ENCODE measurements at regions not wholly inside any gene's neighbourhood (a gene's known extent, or its start where the extent isn't known, plus 50 kb on each side); places are given as distances from the start of the nearest gene placed in this dataset.

DNA sequence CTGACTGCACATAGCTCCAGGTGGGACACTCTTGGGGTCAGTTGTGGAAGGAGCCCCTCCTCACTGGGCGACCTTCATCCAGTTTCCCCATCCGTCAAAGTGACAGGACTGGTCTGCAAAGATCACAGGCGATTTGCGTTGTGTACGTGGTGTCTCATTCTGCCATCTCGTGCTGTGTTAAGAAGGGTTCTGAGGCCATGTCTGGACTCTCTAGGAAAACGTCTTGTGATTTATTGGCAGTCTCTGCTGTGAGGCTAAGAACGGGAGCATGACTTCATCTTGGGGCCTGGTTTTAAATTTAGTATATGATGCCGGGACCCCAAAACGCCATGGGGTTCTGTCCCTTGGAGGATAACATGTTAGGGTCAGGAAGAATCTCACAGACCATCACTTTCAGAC, 65.2 kb upstream of the CIBAR2 start:
- no peak for FAIRE-seq
- Histone ChIP-seq H3K4me1 (ENCODE audit: control insufficient read depth, extremely low read depth, insufficient read depth, low read length) (peaks cover 25% of the 10 kb centered on the region), H3K27ac (ENCODE audit: control insufficient read depth, insufficient read depth, low read length) (no peak overlapping the region), H3K9me1 (ENCODE audit: control insufficient read depth, extremely low read depth, insufficient read depth, low read length) (no peaks in the 10 kb centered on the region), H2AFZ (ENCODE audit: control insufficient read depth, low read length) (no peak overlapping the region), H3K9me3 (ENCODE audit: control insufficient read depth, low read depth, low read length) (no peaks in the 10 kb centered on the region), H3K9ac (ENCODE audit: control insufficient read depth, extremely low read depth, insufficient read depth, low read length) (no peak overlapping the region), H4K20me1 (ENCODE audit: control insufficient read depth, extremely low read depth, insufficient read depth, low read length) (peaks cover 3% of the 10 kb centered on the region), H3K4me2 (ENCODE audit: control insufficient read depth, extremely low read depth, insufficient read depth, low read depth, low read length) (no peak overlapping the region), H3K27me3 (ENCODE audit: control insufficient read depth, extremely low read depth, insufficient read depth, low read length) (no peaks in the 10 kb centered on the region), H3K79me2 (ENCODE audit: control insufficient read depth, insufficient read depth, low read length) (peaks cover 3% of the 10 kb centered on the region), H3K4me3 (ENCODE audit: control insufficient read depth in 2 of 3, extremely low read depth in 1 of 3, insufficient read depth in 2 of 3, low read depth in 1 of 3, low read length in 3 of 3) (no peak overlapping the region), H3K36me3 (ENCODE audit: control insufficient read depth in 2 of 2, extremely low read depth in 1 of 2, insufficient read depth in 2 of 2, low read length in 2 of 2) (no peaks in the 10 kb centered on the region)
- dilution Hi-C loops (cut with MboI; ENCODE audit: extremely low pct_ligation_motif_present, low sequenced_read_pairs) = no loop called here
- no peak for DNase-seq (ENCODE audit: low read depth, low spot score)
- TF ChIP-seq CTCF (optimal IDR thresholded peaks at IDR 0.05 in 1 of 3, IDR thresholded peaks at IDR 0.05 in 1 of 3, conservative IDR thresholded peaks at IDR 0.05 in 1 of 3; ENCODE audit: extremely low read depth in 1 of 3, insufficient read depth in 2 of 3, low read length in 3 of 3) (no peak), EZH2 (IDR thresholded peaks at IDR 0.05; ENCODE audit: low read length) (no peak)

- peaks cover 5% of the 10 kb centered on the region for H3K79me2 ChIP-seq (ENCODE audit: control insufficient read depth, insufficient read depth, low read length)
- H3K4me3 ChIP-seq (ENCODE audit: control insufficient read depth in 2 of 3, extremely low read depth in 1 of 3, insufficient read depth in 2 of 3, low read depth in 1 of 3, low read length in 3 of 3) = no peak overlapping the region
- no peaks in the 10 kb centered on the region for H3K27me3 ChIP-seq (ENCODE audit: control insufficient read depth, extremely low read depth, insufficient read depth, low read length)
- H2AFZ ChIP-seq (ENCODE audit: control insufficient read depth, low read length) = no peak overlapping the region
- TF ChIP-seq CTCF (optimal IDR thresholded peaks at IDR 0.05 in 1 of 3, IDR thresholded peaks at IDR 0.05 in 1 of 3, conservative IDR thresholded peaks at IDR 0.05 in 1 of 3; ENCODE audit: extremely low read depth in 1 of 3, insufficient read depth in 2 of 3, low read length in 3 of 3) (no peak), EZH2 (IDR thresholded peaks at IDR 0.05; ENCODE audit: low read length) (no peak)
- no peaks in the 10 kb centered on the region for H3K36me3 ChIP-seq (ENCODE audit: control insufficient read depth in 2 of 2, extremely low read depth in 1 of 2, insufficient read depth in 2 of 2, low read length in 2 of 2)
- H3K9ac ChIP-seq (ENCODE audit: control insufficient read depth, extremely low read depth, insufficient read depth, low read length) = no peak overlapping the region
- dilution Hi-C loops (cut with MboI; ENCODE audit: extremely low pct_ligation_motif_present, low sequenced_read_pairs) = no loop called here
- H3K27ac ChIP-seq (ENCODE audit: control insufficient read depth, insufficient read depth, low read length) = no peak overlapping the region
- H3K9me1 ChIP-seq (ENCODE audit: control insufficient read depth, extremely low read depth, insufficient read depth, low read length) = no peaks in the 10 kb centered on the region
- DNase-seq (ENCODE audit: low read depth, low spot score) (no peak), FAIRE-seq (no peak)
- H3K9me3 ChIP-seq (ENCODE audit: control insufficient read depth, low read depth, low read length) = no peaks in the 10 kb centered on the region
- no peak overlapping the region for H3K4me2 ChIP-seq (ENCODE audit: control insufficient read depth, extremely low read depth, insufficient read depth, low read depth, low read length)
- H4K20me1 ChIP-seq (ENCODE audit: control insufficient read depth, extremely low read depth, insufficient read depth, low read length) = peaks cover 3% of the 10 kb centered on the region
- H3K4me1 ChIP-seq (ENCODE audit: control insufficient read depth, extremely low read depth, insufficient read depth, low read length) = peaks cover 19% of the 10 kb centered on the region
Observed at GRCh38 chr16:85178006-85178591, 65.8 kb upstream of the CIBAR2 start.
